KOPT-K1 (cell line): ENCODE measurements at regions not wholly inside any gene's neighbourhood (a gene's known extent, or its start where the extent isn't known, plus 50 kb on each side); places are given as distances from the start of the nearest gene placed in this dataset.

Experiments used
- H3K27ac ChIP-seq: fragments of 200-600 bp; sonication (generic); 2 replicates; pipeline ENCODE4 v1.5.1; 2016; ENCODE audit warnings: antibody characterized with exemption, mild to moderate bottlenecking, low read depth, low read length; ENCODE audit not compliant: poor library complexity, severe bottlenecking
- H3K36me3 ChIP-seq: fragments of 200-600 bp; sonication (generic); 2 replicates; pipeline ENCODE4 v1.5.1; 2017; ENCODE audit warnings: antibody characterized with exemption, mild to moderate bottlenecking, low read length, moderate library complexity; ENCODE audit not compliant: insufficient read depth
- H3K9me3 ChIP-seq: fragments of 200-600 bp; sonication (generic); 2 replicates; pipeline ENCODE4 v1.5.1; 2017; ENCODE audit warnings: antibody characterized with exemption, low read length, mild to moderate bottlenecking; ENCODE audit not compliant: insufficient read depth, poor library complexity, severe bottlenecking

DNA sequence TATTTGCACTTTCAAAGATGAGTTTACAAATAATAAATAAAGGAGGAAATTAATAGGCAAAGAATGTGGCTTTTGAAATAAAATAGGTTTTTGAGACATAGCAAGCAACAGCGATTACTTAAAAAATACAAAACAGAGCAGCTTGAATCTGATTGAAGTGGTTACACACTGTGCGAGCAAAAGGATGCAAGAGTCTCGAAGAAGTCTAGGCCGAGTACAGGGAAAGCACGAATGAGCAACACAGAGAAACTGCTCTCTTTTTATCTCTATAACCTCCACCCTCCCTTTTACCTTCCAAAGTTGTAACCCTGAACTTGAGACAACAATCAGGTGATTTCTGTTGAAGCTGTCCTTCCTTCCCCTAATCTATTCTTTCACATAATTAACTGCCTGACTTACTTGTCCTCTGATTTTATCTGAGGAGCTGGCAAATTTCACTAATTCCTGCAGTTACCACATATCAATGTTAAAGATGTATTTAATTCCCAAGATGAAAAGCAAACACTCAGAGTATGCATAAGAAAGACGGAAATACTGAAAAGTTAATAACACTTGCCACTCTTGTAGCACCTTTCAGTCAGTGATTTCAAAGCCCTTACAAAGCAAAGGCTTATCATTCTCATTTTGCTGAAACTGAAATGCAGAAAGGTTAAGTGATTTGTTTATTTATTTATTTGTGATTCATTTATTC is 1030.1 kb downstream of the ADGRL2 start:
- no peaks in the 10 kb centered on the region for H3K36me3 ChIP-seq
- H3K27ac ChIP-seq: no peak overlapping the region
- no peaks in the 10 kb centered on the region for H3K9me3 ChIP-seq

- no peaks in the 10 kb centered on the region for H3K36me3 ChIP-seq
- H3K27ac ChIP-seq: no peak overlapping the region
Observed at GRCh38 chr1:82829527-82829926, 1028.8 kb downstream of the ADGRL2 start.

GRCh38 chr1:82823876-82824275 is 1023.1 kb downstream of the ADGRL2 start:
- H3K27ac ChIP-seq: no peak overlapping the region
- H3K36me3 ChIP-seq: no peaks in the 10 kb centered on the region
- H3K9me3 ChIP-seq: no peaks in the 10 kb centered on the region

More at GRCh38 chr1:82829527-82829926, 1028.8 kb downstream of the ADGRL2 start:
- no peaks in the 10 kb centered on the region for H3K9me3 ChIP-seq

GRCh38 chr1:82820816-82821215 is 1020.1 kb downstream of the ADGRL2 start:
- no peaks in the 10 kb centered on the region for H3K36me3 ChIP-seq
- H3K9me3 ChIP-seq: no peaks in the 10 kb centered on the region
- H3K27ac ChIP-seq: no peak overlapping the region

DNA sequence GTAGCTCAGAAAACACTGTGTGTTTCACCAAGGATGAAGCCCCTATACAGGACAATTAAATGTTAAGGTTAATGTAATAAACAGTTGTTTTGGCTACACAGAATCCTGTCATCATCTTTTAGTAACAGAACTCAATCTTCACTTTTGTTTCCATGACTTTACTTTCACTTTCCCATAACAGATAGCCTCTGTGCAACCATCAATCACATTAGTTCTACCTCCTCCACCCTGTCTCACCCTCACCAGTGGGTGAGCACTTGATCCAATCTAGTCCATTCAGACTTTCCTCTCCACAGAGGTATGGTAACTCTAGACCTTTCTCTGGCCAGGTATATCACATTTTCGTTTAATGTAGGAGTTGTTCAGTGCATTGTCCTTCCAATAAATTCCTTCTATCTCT is 1018.5 kb downstream of the ADGRL2 start:
- no peak overlapping the region for H3K27ac ChIP-seq
- H3K36me3 ChIP-seq: no peaks in the 10 kb centered on the region
- H3K9me3 ChIP-seq: no peaks in the 10 kb centered on the region

GRCh38 chr1:82818586-82818985 is 1017.9 kb downstream of the ADGRL2 start:
- Histone ChIP-seq H3K9me3 (no peaks in the 10 kb centered on the region), H3K36me3 (no peaks in the 10 kb centered on the region), H3K27ac (no peak overlapping the region)

DNA sequence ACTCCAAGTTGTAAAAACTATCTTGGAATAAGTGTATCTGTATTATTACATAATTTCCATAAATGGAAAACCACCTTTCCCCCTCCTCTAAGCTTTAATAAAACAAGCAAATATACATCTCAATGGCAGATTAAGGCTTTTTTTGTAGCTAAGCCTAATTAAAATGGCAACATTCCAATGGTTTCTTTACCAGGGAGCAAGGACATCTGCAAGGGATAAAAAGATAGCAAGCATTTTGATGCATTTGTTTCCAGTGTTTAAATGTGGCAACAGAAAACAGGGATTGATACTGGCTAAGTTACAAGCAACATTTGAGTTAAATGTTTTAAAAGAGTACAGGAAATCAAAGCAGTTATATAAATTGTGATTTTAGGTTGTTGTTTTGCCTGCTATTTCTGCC is 1012.7 kb downstream of the ADGRL2 start:
- Histone ChIP-seq H3K27ac (no peak overlapping the region), H3K9me3 (no peaks in the 10 kb centered on the region), H3K36me3 (no peaks in the 10 kb centered on the region)

DNA sequence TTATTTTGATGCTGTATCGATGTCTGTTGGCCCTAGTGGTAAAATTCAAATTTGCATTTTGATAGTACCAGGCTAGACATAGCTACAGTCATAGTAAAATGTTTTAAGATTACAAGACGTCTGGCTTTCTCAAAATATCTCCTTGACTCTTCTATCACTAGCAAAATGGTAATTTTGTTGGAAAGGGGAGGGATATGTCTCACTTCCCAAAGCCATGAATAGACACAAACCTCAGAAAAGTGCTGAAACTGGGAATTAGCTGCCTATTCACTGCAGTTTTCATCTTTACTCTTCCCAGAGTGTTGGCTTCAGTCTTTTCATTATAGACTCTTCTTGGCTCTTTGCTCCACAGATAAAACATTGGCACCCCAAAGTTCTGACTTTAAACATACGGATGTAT is 1009.9 kb downstream of the ADGRL2 start:
- no peaks in the 10 kb centered on the region for H3K36me3 ChIP-seq
- no peaks in the 10 kb centered on the region for H3K9me3 ChIP-seq
- H3K27ac ChIP-seq: no peak overlapping the region

GRCh38 chr1:82807563-82807962 is 1006.8 kb downstream of the ADGRL2 start:
- Histone ChIP-seq H3K27ac (no peak overlapping the region), H3K36me3 (no peaks in the 10 kb centered on the region), H3K9me3 (no peaks in the 10 kb centered on the region)

GRCh38 chr1:82806133-82806532 is 1005.4 kb downstream of the ADGRL2 start:
- Histone ChIP-seq H3K36me3 (no peaks in the 10 kb centered on the region), H3K27ac (no peak overlapping the region), H3K9me3 (no peaks in the 10 kb centered on the region)

GRCh38 chr1:82801176-82801575 is 1000.4 kb downstream of the ADGRL2 start:
- Histone ChIP-seq H3K27ac (no peak overlapping the region), H3K9me3 (no peaks in the 10 kb centered on the region), H3K36me3 (no peaks in the 10 kb centered on the region)

DNA sequence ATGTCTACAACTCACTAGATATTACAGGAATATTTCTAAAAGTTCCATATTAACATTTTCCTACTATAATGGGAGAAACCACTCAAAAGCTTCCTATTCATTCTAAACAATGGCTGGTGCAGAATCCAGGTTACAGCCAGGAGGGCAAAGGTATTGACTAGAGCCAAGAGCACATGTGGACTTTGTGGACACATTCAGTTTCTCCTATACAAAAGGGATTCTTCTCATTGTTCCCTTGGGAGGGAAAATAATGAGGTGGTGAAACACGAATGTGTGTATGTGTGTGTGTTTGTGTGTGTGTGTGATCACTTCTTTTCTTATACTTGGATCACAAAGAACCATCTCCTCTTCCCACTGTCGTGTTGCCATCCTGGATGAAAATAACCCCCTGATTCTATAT is 1000.0 kb downstream of the ADGRL2 start:
- H3K36me3 ChIP-seq: no peaks in the 10 kb centered on the region
- H3K27ac ChIP-seq: no peak overlapping the region
- no peaks in the 10 kb centered on the region for H3K9me3 ChIP-seq

DNA sequence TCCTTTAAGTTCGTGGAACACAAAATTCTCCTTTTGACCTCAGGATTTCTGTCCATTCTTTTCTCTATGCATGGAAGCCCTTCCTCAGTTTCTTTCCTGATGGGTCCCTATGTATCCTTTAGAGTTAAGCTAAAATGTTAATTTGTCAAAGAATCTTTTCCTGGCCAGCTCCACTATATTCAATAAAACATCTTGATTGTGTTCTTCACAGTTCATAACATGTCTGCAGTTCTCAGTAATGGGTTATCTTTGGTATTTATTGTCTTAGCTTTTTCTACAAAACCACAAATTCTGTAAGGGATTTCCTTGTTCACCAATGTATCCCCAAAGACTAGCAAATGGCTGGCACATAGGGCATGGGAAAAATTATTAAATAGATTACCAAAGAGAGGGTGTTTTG is 998.5 kb downstream of the ADGRL2 start:
- H3K36me3 ChIP-seq: no peaks in the 10 kb centered on the region
- no peak overlapping the region for H3K27ac ChIP-seq
- no peaks in the 10 kb centered on the region for H3K9me3 ChIP-seq

DNA sequence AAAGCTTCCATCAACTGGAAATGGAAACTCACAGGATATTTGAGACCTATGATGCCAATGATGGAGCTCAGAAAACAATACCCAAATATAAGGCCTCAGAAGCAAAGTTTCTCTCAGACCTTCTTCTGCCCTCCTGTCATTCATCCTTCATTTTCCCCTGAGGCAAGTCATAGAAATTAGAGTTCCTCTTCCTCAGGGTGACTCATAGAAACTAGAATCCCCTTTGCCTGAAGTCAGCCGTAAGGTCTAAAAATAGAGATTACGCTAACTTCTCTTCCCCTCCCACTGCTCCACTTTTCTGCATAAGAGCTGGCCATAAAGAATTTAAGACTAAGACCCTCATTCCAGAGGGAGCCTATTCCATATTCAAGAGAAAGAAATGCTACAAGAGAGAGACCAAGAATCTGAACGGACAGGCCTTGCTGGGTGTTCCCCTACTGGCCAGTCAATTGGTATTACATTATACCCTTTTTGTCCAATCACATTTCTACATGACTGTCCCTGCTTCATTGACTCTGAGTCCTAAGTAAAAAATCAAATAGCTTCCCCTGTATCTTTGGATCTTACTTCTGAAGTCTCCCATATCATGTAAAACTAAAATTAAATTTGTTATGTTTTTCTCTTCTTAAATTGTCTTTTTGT is 994.9 kb downstream of the ADGRL2 start:
- Histone ChIP-seq H3K36me3 (no peaks in the 10 kb centered on the region), H3K27ac (no peak overlapping the region), H3K9me3 (peaks cover 8% of the 10 kb centered on the region)

DNA sequence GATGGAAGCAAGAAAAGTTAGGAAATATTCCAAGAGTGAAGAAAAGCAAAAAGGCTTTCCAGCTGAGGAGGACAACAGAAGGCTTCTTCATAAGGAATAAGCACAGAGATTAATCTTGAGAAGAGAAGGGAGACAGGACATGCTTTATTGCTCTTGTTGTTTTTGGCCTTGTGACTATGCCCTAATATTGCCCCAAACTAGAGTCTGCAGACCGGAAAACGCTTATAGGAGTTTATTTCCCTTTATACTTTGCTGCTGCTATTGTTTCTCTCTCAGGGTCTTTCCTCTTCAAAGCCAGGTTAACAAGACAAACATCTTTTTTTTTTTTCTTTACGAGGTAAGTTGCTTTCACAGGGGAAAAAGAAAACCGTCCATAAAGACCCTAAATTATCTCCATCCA is 991.4 kb downstream of the ADGRL2 start:
- H3K36me3 ChIP-seq: no peaks in the 10 kb centered on the region
- H3K27ac ChIP-seq: no peak overlapping the region
- H3K9me3 ChIP-seq: peaks cover 14% of the 10 kb centered on the region

DNA sequence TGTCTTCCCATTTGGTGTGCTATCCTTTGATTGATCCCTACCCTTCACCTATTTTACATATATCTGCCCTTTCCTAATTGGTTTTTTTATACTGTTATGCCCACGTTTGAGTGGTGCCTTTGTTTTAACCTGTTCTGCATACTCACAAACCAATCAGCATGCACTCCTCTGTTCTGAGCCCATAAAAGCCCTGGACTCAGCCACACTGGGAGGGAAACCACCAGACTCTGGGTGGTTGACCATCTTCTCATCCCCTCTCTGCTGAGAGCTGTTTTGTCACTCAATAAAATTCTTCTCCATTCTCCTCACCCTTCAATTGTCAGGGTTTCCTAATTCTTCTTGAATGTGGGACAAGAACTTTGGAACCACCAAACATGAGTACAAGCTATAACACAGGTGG is 989.8 kb downstream of the ADGRL2 start:
- H3K27ac ChIP-seq: no peak overlapping the region
- no peaks in the 10 kb centered on the region for H3K36me3 ChIP-seq
- H3K9me3 ChIP-seq: peaks cover 14% of the 10 kb centered on the region
